Ascending aorta (tissue), 2 donors: ENCODE measurements at regions not wholly inside any gene's neighbourhood (a gene's known extent, or its start where the extent isn't known, plus 50 kb on each side); places are given as distances from the start of the nearest gene placed in this dataset.

ENCODE experiments used
- DNase-seq, 2 donors: peaks; one replicate each; pipeline ENCODE4 v3.0.0-alpha.2; 2019; ENCODE audit warnings: low spot score in 2 of 2
- H3K27ac ChIP-seq, 2 donors: fragments of 200-600 bp; sonication (generic); one replicate each; pipeline ENCODE4 v1.5.1; 2016 to 2017; ENCODE audit warnings: mild to moderate bottlenecking in 1 of 2
- H3K27me3 ChIP-seq: fragments of 200-600 bp; sonication (generic); one replicate; pipeline ENCODE4 v1.5.1; 2017
- H3K36me3 ChIP-seq, 2 donors: fragments of 200-600 bp; sonication (generic); one replicate each; pipeline ENCODE4 v1.5.1; 2016
- H3K4me1 ChIP-seq, 2 donors: fragments of 200-600 bp; sonication (generic); one replicate each; pipeline ENCODE4 v1.5.1; 2016 to 2017; ENCODE audit warnings: mild to moderate bottlenecking in 1 of 2
- H3K4me3 ChIP-seq, 2 donors: fragments of 200-600 bp; sonication (generic); one replicate each; pipeline ENCODE4 v1.5.1; 2016 to 2017; ENCODE audit warnings: mild to moderate bottlenecking in 1 of 2
- H3K9me3 ChIP-seq, 2 donors: fragments of 200-600 bp; sonication (generic); one replicate each; pipeline ENCODE4 v1.5.1; 2016
- intact Hi-C: fragments of 100-400 bp; cut with DNase I; formaldehyde crosslinking; loops from one replicate; pipeline ENCODE4 v1.15.1; 2023
- TF ChIP-seq, protein P1 (sequence below), 3 experiments: fragments of 200-600 bp in 2 of 3; fragments of 450-650 bp in 1 of 3; sonication (generic) in 2 of 3; IDR thresholded peaks; one replicate each; pipeline ENCODE4 v1.5.1; 2016 to 2019; ENCODE audit warnings: antibody characterized with exemption in 3 of 3, mild to moderate bottlenecking in 1 of 3, moderate library complexity in 1 of 3

- Histone ChIP-seq H3K9me3 (no peaks in the 10 kb centered on the region), H3K27ac (no peak overlapping the region), H3K27me3 (no peaks in the 10 kb centered on the region), H3K4me3 (no peak overlapping the region), H3K36me3 (no peaks in the 10 kb centered on the region), H3K4me1 (no peaks in the 10 kb centered on the region)
- intact Hi-C loops, result no loop called here
- no peak for DNase-seq
- TF ChIP-seq, protein P1, sequence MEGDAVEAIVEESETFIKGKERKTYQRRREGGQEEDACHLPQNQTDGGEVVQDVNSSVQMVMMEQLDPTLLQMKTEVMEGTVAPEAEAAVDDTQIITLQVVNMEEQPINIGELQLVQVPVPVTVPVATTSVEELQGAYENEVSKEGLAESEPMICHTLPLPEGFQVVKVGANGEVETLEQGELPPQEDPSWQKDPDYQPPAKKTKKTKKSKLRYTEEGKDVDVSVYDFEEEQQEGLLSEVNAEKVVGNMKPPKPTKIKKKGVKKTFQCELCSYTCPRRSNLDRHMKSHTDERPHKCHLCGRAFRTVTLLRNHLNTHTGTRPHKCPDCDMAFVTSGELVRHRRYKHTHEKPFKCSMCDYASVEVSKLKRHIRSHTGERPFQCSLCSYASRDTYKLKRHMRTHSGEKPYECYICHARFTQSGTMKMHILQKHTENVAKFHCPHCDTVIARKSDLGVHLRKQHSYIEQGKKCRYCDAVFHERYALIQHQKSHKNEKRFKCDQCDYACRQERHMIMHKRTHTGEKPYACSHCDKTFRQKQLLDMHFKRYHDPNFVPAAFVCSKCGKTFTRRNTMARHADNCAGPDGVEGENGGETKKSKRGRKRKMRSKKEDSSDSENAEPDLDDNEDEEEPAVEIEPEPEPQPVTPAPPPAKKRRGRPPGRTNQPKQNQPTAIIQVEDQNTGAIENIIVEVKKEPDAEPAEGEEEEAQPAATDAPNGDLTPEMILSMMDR (IDR thresholded peaks at IDR 0.05), result no peak
Measured at GRCh38 chr16:55264949-55265348, 59.1 kb upstream of the IRX6 start.

DNA sequence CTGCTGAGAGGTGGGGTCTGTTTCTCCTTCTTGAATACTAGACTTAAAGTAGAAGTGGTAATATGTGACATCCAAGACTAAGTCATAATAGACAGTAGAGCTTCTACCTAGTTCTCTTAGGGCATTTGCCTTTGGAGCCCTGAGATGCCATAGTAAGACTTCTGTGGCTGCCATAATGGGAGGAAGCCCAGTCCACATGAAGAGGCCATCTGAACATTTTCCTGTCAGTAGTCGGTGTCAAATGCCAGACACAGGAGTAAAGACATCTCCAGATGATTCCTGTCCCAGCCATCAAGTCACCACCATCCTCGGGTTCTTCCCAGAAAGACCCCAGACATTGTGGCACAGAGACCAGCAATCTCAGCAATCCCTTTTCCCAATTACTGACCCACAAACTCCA lies 58.1 kb upstream of the IRX6 start:
- intact Hi-C loops, result no loop called here
- no peak for DNase-seq
- H3K36me3 ChIP-seq, result no peaks in the 10 kb centered on the region
- no peak overlapping the region for H3K4me3 ChIP-seq
- no peaks in the 10 kb centered on the region for H3K9me3 ChIP-seq
- TF ChIP-seq, protein P1 (IDR thresholded peaks at IDR 0.05), result no peak
- H3K27ac ChIP-seq, result no peak overlapping the region
- H3K4me1 ChIP-seq, result no peaks in the 10 kb centered on the region
- H3K27me3 ChIP-seq, result no peaks in the 10 kb centered on the region

DNA sequence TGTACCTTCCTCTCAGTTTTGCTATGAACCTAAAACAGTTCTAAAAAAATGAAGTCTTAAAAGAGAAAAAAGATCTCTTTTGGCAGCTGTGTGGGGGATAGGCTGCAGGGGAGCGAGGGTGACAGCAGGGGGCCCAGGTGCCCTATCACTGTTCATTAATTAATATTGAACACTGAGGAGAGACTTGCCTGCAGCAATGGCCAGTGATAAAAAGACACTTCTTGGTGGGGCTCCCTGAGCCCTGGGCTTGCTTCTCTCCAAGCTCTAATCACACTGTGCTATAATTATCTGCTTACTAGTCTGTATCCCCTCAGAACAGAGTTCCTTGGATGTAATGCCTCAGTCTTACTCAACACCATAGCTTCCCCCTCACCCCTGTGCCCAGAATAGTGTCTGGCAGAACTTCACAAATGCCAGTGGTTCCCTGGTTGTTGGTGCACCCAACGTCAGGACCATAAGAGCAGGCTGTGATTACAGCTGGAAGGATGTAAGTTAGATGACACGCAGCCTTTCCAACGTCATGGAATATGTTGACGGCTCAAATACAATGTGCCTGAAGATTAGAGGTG lies 52.0 kb upstream of the IRX6 start:
- TF ChIP-seq, protein P1 (IDR thresholded peaks at IDR 0.05), result no peak
- no peaks in the 10 kb centered on the region for H3K27me3 ChIP-seq
- intact Hi-C loops, result no loop called here
- no peaks in the 10 kb centered on the region for H3K4me1 ChIP-seq
- no peaks in the 10 kb centered on the region for H3K9me3 ChIP-seq
- no peak overlapping the region for H3K4me3 ChIP-seq
- no peaks in the 10 kb centered on the region for H3K36me3 ChIP-seq
- no peak overlapping the region for H3K27ac ChIP-seq
- DNase-seq, result no peak

GRCh38 chr16:55272744-55273143 lies 51.3 kb upstream of the IRX6 start:
- intact Hi-C loops, result no loop called here

GRCh38 chr16:55273356-55273755 lies 50.6 kb upstream of the IRX6 start:
- intact Hi-C loops, result no loop called here
- TF ChIP-seq, protein P1 (IDR thresholded peaks at IDR 0.05), result no peak
- Histone ChIP-seq H3K9me3 (no peaks in the 10 kb centered on the region), H3K27me3 (no peaks in the 10 kb centered on the region), H3K27ac (no peak overlapping the region), H3K36me3 (no peaks in the 10 kb centered on the region), H3K4me3 (no peak overlapping the region), H3K4me1 (no peaks in the 10 kb centered on the region)
- no peak for DNase-seq

More at GRCh38 chr16:55272744-55273143, 51.3 kb upstream of the IRX6 start:
- Histone ChIP-seq H3K4me1 (no peaks in the 10 kb centered on the region), H3K4me3 (no peak overlapping the region), H3K27me3 (no peaks in the 10 kb centered on the region), H3K36me3 (no peaks in the 10 kb centered on the region), H3K27ac (no peak overlapping the region), H3K9me3 (no peaks in the 10 kb centered on the region)
- TF ChIP-seq, protein P1 (IDR thresholded peaks at IDR 0.05), result no peak
- no peak for DNase-seq

GRCh38 chr16:55273959-55274358 lies 50.0 kb upstream of the IRX6 start:
- Histone ChIP-seq H3K27ac (no peak overlapping the region), H3K9me3 (no peaks in the 10 kb centered on the region), H3K36me3 (no peaks in the 10 kb centered on the region), H3K27me3 (no peaks in the 10 kb centered on the region), H3K4me3 (no peak overlapping the region), H3K4me1 (no peaks in the 10 kb centered on the region)
- intact Hi-C loops, result no loop called here
- no peak for DNase-seq
- TF ChIP-seq, protein P1 (IDR thresholded peaks at IDR 0.05), result no peak
